Myocyte (in vitro differentiated cells): ENCODE measurements at regions not wholly inside any gene's neighbourhood (a gene's known extent, or its start where the extent isn't known, plus 50 kb on each side); places are given as distances from the start of the nearest gene placed in this dataset.
"Not testable (repeated sequence)": the region's sequence is repeated elsewhere in the genome, so short reads cannot be mapped to it uniquely, and the experiment has no call there.

Experiments
- DNase-seq: peaks from one replicate; pipeline ENCODE4 v3.0.0-alpha.2; 2012; ENCODE audit warnings: low read depth

- no peak for DNase-seq
Measured at GRCh38 chr10:100661520-100661919, 83.9 kb upstream of the PAX2 start.

- DNase-seq: no peak
Measured at GRCh38 chr10:100662067-100662466, 83.3 kb upstream of the PAX2 start.

DNA sequence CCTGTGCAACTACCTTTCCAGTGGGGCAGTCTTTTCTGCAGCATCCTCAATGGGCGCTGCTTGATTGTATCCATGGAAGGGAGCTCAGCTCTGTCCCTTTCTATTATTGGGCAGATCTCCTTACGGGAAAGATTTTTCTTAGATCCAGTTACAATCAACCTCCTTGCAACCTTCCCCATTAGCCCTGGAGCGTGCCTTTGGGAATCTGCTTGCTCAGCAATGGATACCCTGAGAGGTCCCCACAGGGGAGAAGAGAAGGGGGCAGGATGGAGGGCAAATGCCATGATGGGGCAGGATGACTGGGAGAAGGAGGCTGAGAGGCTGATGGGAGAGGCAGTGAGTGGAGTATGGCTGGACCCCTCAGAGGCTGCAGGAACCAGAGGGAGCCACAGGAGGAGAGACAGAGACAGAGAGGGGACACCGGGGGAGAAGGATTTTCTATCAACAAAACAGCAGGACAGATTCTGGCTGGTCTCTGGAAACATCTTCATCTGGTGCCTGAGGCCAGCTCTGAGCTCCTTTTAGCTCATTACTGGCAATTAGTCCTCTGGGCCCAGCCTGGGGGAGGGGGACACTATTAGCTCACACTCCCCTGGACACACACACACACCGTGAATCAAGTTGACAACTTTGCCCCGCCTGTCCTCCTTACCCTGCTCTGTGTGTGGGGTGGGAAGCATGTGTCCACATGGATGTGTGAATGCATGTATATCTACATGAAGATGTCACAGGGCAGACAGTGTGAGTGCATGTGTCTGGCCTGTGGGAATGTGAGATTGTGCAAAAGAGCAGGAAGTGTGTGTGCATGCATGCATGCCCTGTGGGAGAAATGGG lies 80.8 kb upstream of the PAX2 start:
- DNase-seq: no peak

DNA sequence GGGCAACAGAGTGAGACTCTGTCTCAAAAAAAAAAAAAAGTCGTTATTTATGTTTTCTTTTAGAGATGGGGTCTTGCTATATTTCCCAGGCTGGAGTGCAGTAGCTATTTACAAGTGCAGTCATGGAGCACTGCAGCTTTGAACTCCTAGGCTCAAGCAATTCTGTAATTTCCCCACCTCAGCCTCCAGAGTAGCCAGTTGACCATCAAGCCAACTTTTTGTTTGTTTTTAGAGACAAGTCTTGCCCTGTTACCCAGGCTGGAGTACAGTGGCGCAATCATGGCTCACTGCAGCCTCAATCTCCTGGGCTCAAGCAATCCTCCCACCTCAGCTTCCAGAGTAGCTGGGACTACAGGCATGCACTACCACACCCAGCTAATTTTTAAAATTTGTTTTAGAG lies 78.7 kb upstream of the PAX2 start:
- DNase-seq: not testable (repeated sequence)

DNA sequence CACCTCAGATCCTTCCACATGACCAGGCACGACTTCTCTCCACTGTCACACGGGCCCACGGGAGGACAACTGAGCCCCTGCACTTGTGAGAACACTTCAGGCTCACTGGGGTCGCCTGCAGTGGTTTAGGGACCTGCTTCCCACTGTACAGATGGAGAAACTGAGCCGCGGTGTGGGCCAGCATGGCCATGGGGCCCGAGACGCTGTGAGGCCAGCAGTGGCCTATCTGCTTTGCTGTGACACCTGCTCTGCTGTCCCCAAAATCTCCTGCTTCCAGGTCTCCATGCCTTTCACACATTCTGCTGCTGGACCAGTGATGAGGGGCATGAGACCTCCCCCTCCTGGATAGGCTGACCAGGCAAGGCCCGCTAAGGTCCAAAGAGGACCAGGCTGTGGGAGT lies 75.8 kb upstream of the PAX2 start:
- no peak for DNase-seq

GRCh38 chr10:100670368-100670767 lies 75.0 kb upstream of the PAX2 start:
- DNase-seq: no peak

DNA sequence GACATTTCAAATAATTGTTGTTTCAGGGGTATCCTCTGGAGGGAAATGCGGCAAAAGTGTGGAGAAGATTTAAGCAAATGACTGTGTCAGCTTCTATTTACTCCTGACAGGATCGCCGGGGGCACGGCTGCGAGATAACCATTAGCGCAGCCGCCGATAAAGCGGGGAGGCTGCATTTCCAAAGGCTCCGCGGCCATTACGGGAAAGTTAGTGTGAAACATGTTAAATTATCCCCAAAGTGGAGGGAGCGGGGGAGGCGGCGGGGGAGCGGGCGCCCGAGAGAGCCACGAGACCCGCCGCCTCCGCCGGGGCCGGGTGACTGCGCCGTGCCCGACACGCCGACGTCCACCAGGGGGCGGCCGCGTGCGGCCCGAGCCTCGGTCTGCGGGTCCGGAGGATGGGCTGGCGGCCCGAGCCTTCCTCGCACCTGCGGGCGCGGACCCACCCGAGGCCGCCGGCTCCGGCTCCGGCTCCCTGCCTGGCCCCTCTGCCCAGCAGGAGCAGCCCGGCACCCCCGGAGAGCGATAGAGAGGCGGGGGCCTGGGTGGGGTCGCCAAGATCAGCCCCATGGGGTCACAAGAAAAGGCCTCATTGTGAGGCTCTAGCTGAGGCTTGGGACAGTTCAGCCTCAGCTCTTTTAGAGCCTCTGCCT lies 74.4 kb upstream of the PAX2 start:
- no peak for DNase-seq

DNA sequence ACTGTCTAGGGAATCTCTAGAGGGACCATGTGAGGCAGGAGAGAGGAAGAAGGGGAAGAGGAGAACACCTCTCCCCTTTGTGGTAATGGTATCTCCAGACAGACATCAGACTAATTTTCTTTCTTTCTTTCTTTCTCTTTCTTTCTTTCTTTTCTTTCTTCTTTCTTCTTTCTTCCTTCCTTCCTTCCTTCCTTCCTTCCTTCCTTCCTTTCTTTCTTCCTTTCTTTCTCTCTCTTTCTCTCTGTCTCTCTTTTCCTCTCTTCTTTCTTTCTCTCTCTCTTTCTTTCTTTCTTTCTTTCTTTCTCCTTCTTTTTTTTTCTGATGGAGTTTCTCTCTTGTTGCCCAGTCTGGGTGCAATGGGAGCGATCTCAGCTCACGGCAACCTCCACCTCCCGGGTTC lies 73.2 kb upstream of the PAX2 start:
- no peak for DNase-seq

DNA sequence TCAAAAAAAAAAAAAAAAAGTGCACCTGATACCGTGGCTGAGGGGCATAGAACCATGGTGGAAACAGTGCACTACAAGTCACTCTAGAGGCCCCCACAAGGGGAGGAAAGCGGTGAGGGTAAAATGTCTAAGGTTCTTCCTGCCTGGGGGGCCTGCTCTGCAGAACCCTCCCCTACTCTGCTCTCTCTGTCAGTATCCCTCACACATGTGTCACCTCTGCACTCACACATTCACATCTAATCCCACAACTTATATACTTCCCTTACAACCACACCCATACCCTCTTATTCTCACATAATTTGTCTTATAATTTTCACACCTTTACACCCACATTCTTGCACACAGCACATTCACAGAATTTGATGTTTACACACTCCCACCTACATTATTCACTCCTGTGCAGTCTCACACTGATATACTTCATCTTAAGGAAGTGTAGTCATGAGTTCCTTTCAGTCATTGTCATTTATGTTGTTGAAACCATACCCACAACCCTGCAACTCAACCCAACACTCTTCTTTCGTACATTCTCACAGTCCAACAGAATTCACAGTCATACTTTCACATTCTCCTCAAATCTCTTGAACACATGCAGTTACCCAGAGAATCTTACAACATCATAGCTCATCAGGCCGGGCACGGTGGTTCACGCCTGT lies 68.0 kb upstream of the PAX2 start:
- no peak for DNase-seq

DNA sequence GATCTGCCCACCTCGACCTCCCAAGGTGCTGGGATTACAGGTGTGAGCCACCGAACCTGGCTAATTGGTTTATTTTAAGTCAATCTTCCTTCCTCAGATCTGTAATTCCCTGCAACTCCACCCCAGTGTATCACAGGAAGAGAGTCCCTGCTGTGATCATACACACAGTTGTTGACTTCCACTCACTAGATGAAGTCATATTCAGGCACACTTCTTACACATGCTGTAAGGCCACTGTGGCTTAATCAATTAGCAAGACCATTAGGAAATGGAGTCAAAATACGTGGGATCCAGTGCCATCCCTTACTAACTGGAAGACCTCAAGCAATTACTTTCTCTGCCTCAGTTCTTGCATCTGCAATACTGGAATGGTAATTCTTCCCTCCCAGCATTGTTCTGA lies 66.1 kb upstream of the PAX2 start:
- no peak for DNase-seq

- DNase-seq: no peak
Measured at GRCh38 chr10:100683004-100683403, 62.4 kb upstream of the PAX2 start.

DNA sequence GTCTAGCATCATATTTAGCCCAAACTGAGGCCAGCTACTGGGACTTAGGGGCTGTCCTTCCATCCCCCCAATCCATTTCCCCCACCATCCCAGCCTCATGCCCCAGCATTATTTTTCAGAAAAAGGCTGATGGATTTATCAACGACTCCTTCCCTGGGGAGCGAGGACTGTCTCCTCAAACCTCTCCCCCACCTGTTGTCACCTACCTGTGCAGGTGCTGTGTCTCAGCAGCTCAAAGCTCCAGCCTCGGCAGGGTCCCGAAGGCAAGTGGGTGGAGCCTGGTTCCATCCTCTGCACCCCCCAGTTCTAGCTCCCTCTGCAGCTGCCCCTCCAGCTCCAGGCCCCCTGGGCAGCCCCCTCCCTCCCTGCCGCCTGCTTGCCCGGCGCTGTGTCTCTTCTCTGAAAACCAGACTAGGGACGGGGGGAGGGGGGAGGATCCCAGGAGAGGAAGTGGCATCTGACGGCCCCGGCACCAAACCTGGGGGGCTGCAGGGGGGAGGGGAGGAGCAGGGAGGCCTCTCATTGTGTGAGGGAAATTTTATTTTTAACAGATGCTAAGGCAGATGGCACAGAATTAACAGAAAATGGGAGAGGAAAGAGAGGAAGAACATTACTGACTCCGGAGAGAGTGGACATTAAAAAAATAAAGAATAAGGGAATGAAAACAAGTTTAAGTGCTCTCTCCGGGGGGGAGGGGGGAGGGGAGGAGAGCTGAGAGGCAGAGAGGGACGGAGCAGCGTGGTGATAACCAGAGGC lies 61.7 kb upstream of the PAX2 start:
- DNase-seq: no peak

- DNase-seq: no peak
Measured at GRCh38 chr10:100684688-100685235, 60.6 kb upstream of the PAX2 start.

GRCh38 chr10:100685331-100685730 lies 60.1 kb upstream of the PAX2 start:
- no peak for DNase-seq

- DNase-seq: no peak
Measured at GRCh38 chr10:100687143-100688003, 58.0 kb upstream of the PAX2 start.

DNA sequence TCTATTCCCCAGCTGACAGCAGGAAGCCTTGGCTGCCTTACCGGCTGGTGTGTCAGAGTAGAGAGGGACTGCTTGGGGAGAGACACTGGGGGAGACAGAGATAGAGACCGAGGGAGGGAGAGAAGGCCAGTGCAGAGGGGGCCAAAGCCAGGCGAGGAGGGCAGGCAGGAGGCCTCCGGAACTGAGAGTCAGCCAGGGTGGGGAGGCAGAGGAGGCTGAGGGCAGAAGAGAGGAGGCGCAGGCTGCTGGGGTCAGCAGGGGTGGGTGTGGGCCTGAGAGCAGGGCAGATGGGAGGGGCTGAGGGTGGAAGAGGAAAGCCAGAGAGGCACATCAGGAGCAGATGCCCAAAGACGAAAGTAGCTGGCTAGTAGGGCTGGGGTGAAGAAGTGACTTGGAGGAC lies 57.2 kb upstream of the PAX2 start:
- no peak for DNase-seq

DNA sequence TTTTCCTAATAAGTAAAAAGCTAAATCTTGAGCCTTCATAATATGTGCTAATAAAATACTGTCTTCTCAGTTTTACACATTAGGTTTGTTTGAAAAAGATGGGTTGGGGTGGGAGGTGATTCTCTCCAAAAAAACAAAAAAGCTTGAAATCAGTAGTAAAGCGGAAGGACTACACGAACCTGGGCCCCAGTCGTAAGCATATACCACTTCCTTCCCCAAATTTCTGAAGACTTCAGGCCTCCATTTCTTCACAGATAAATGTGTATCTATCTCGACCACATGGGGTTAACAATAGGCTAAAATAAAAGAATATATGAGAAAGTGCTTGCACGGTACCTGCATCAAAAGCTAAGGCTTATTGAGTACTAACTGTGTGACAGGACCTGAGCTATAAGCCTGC lies 51.6 kb upstream of the PAX2 start:
- no peak for DNase-seq
